ENCODE measurements at regions not wholly inside any gene's neighbourhood (a gene's known extent, or its start where the extent isn't known, plus 50 kb on each side); places are given as distances from the start of the nearest gene placed in this dataset.

DNA sequence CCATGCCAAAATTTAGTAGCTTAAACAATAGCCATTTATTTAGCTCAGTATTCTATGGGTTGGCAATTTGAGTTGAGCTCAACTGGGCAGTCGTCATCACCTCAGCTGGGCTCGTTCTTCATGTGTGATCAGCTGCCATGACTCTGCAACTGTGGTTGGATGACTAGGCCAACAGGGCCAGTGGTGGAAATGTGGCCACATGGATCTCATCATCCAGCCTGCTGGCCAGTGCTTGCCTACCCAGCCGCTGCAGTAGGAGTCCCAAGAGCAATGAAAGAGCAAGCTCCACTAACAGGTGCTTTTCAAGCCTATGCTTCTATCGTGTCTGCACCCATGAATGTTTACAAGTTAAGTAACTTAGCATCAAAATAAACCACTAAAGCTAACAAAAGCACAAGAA, 158.0 kb downstream of the ATPSCKMT start:
- no peak for DNase-seq (ENCODE audit: low read depth, low spot score)
- no peak overlapping the region for H3K4me3 ChIP-seq (ENCODE audit: low read length)

DNA sequence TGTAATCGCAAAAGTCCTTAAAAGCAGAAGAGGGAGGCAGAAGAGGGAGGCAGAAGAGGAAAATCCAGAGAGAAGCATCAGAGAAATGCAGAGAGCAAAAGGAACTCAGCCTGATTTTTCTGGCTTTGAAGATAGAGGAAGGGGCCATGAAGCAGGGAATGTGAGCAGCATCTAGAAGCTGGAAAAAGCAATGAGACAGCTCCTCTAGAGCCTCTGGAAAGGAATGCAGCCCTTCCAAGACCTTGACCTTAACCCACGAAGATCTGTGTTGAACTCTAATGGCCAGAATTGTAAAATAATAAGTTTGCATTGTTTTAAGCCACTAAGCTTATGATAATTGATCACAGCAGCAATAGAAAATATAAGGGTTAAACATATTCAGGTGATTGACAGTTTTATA, 159.6 kb downstream of the ATPSCKMT start:
- no peak overlapping the region for H3K4me3 ChIP-seq (ENCODE audit: low read length)
- DNase-seq (ENCODE audit: low read depth, low spot score), result no peak

DNA sequence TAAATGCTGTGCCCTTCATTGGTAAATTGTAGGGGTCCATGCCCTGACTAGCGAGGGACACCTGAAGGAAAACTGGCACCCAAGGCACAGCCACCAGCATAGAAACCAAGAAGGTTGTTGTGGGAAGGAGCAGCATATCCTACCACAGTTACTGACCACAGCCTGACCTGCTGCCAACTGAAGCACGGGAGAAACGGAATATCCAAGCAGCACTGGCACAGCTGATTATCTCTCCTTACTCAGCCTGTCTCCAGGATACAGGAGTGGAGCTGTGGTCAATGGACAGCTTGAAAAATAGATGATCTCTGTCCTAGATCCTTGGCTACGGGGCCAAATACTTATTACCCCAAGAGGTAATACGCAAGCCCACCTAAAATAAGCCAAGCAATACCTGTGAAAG, 164.5 kb downstream of the ATPSCKMT start:
- H3K4me3 ChIP-seq (ENCODE audit: low read length), result no peak overlapping the region
- no peak for DNase-seq (ENCODE audit: low read depth, low spot score)

DNA sequence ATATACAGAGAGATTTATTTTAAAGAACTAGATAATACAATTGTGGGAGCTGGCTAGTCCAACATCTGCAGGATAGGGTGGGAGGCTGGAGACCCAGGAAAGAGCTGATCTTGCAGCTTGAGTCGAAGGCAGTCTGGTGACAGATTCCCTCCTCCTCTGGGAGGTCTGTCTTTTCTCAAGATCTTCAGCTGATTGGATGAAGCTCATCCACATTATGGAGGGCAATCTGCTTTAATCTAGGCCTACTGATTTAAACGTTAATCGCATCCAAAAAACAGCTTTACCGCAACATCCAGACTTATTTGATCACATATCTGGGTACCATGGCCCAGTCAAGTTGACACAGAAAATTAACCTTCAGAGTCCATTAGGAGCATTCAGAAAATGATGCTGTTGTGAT, 168.1 kb downstream of the ATPSCKMT start:
- DNase-seq (ENCODE audit: low read depth, low spot score), result no peak
- no peak overlapping the region for H3K4me3 ChIP-seq (ENCODE audit: low read length)

DNA sequence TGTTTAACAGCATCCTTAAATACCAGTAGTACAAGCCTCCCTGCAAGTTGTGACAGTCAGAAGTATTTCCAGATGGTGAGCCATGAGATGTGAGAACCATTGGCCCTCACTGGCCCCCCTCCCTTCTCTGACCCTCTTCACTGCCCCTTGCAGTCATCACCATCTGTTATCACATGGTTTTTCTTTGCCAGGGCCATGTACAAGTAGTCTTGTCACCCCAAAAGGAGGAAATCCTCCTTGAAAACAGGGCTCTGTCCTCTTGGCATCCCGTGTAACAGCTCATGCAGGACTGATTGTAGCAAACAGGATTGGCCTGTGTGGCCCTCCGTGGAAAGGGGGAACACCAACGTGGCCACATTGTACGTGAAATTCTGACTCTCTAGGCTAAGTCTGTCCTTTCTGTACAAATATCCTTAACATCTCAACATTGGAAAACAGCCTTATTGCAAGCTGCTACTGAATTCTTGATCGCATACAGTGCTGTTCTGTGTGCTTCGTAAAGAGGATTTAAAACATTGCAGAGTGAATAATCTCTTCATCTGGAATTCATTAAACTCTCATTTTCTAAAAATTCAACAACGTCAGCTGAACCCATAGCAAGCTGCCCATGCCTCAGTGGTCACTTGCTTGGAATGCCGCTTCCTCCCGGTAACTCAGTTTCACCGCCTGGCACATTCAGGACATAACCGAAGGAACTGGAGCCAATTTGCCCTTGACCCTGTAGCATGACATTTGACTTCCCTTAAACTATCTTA, 171.7 kb downstream of the ATPSCKMT start:
- no peak for DNase-seq (ENCODE audit: low read depth, low spot score)
- H3K4me3 ChIP-seq (ENCODE audit: low read length), result no peak overlapping the region

DNA sequence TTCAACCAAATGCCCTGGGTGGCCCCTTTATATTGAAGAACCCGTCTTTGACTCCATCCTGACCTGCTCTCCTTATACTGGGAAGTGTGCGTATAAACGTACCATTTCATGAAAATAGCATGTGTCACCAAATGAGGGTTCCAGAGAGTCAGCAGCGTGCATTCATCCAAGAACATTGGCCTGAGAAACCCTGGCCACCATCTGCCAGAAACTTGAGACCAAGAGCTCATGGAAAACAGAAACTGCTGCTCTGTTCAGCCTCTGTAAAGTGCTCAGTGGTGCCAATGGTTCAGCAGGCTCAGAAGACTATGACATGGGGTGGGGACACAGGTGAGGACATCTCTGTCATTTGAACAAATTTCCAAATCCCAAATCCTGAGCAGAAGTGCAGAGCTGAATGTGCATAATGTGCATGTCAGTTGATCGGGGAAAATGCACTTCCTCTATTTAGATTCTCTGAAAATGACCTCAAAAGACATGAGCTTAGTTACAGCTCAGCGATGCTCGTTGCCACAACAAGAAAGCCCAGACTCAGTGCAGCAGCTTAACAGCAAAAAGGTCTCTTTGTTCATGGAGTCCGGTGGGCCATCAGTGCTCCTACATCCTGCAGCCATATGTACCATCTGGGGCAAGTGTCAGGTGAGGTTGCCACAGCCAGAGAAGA, 176.1 kb downstream of the ATPSCKMT start:
- DNase-seq (ENCODE audit: low read depth, low spot score), result no peak
- H3K4me3 ChIP-seq (ENCODE audit: low read length), result no peak overlapping the region

DNA sequence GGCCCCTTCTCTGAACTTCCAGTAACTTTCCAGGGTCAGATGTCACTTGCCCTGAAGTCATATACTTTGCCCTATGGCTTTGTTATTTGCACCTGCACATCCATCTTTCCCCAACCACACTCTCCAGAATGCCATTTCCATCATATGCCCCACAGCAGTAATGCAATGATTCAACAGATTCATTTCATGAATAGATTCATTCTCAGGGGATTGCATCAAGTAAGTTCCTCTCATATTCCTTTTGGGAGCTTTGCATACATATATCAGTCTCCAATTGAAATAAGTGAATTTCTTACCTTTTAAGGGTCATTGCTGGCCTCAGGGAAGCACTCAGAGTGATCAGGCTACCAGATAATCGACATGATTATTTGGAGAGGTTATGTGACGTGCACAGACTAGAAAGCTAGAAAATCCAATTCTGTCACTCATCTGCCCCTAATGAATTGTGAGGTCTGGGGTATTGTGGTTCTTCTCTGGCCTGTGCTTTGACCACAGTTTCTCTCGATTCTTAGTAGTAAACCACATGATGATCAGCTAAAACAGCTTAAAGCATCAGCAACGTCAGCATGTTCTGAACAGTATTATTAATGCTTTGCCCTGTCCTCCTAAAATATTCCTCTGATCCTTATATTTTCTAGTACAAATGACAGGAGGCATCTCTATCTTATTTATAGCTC, 179.9 kb downstream of the ATPSCKMT start:
- no peak for DNase-seq (ENCODE audit: low read depth, low spot score)
- no peak overlapping the region for H3K4me3 ChIP-seq (ENCODE audit: low read length)

DNA sequence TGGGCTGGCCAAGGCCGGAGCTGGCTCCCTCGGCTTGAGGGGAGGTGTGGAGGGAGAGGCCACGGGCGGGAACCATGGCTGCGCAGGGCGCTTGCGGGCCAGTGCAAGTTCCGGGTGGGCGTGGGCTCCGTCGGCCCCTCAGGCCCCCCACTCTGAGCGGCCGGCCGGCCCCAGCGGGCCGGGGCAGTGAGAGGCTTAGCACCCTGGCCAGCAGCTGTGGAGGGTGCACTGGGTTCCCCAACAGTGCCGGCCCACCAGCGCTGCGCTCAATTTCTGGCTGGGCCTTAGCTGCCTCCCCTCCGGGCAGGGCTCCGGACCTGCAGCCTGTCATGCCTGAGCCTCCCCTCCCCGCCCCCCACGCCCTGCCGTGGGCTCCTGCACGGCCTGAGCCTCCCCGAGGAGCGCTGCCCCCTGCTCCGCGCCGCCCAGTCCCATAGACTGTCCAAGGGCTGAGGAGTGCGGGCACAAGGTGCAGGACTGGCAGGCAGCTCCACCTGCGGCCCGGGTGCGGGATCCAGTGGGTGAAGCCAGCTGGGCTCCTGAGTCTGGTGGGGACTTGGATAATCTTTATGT, 184.2 kb downstream of the ATPSCKMT start:
- DNase-seq (ENCODE audit: low read depth, low spot score), result no peak
- H3K4me3 ChIP-seq (ENCODE audit: low read length), result no peak overlapping the region

DNA sequence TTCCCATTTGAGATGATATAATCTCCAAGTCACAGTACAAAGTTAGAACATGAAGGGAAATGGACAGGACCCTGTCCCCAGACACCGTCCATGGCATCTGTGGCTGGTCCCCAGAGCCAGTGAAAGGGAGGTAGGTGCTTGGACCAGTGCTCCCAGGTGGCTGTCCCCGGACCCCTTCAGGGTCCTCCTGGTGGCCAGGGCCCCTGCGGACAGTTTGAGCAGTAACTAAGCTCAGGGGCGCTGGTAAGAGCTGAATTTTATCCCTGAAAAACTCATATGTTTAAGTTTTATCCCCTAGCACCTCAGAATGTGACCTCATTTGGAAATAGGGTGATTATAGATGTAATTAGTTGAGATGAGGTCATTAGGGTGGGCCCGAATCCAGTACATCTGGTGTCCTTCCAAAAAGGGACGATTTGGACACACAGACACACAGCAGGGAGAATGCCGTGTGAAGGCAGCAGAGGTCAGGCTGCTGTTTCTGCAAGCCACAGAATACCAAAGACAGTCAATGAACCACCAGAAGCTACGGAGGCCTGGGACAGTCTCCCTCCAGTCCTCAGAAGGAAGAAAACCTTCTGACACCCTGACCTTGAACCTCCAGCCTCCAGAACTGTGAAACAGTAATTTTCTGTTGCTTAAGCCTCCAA, 185.0 kb downstream of the ATPSCKMT start:
- H3K4me3 ChIP-seq (ENCODE audit: low read length), result no peak overlapping the region
- no peak for DNase-seq (ENCODE audit: low read depth, low spot score)

DNA sequence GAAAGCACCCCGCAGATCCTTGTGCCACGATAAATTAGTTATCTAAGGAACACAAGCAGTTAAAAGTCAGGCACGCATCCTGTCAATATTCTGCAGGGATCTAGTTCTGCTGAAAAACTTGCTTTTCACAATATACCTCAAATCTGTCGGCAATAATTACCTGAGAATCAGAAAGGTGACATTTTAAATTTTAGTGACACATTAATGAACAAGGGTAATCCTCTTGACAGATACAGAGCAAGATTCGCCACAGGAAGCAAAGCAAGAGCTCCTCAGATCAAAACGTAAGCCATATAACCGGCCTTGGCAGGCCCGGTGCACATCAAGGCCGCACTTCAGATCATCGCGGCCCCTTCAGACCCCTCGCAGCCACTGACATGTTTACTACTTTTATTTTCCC, 185.7 kb downstream of the ATPSCKMT start:
- H3K4me3 ChIP-seq (ENCODE audit: low read length), result no peak overlapping the region
- DNase-seq (ENCODE audit: low read depth, low spot score), result no peak

DNA sequence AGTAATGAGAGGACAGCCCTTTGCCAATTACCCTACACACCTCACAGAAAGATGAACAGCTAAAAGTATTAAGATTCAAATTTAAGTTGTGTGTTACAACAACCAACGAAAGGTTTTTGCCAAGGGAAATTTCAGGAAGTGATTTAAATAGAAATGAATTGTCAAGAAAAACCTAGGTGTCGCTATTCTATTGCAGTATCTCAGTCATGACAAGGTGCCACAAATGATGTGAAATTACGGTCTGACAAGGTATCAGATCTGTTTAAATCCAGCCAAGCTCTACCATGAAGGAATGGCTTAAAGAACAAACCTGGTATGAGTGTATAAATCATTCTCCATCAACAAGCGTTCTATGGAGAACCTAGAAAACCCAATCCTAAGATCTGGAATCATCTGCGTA, 189.7 kb downstream of the ATPSCKMT start:
- no peak for DNase-seq (ENCODE audit: low read depth, low spot score)

DNA sequence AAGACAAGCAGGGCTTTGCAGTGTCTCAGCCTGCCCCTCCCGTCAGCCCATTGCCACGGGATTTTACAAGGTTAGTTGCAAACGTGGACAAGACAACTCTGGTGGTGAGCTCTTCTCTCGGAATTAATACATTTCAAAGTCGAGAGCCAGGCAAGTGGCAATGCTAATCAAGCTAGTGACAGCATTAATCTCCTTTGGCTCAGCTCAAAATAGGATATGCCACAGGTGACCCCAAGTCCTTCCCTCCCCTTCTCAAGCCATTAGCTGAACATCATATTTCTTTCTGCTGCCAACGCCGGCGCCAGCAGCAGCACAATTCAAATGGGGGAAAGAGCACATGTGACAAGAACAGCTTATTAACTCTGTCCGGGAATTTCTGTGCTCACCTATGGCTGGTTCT, 190.1 kb downstream of the ATPSCKMT start:
- no peak for DNase-seq (ENCODE audit: low read depth, low spot score)

More for the DNA sequence above, 189.7 kb downstream of the ATPSCKMT start:
- H3K4me3 ChIP-seq (ENCODE audit: low read length), result no peak overlapping the region

DNA sequence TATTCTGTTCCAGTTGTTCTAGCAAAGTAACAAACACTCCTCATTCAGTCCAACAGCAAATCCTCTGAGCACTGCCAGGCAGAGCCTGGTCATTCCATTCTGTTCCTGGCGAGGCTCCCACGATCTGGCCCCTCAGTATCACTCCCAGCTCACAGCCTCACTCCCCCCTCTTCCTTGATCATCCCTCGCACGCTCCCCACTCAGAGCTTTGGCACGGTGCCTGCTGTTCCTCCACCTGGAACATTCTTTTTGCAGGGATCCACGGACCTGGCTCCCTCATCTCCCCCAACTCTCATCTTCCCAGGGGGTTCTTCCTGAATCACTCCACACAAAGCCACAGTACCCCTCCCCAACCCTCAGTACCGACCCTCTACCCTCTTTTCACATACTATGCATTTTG, 192.3 kb downstream of the ATPSCKMT start:
- no peak for DNase-seq (ENCODE audit: low read depth, low spot score)
- no peak overlapping the region for H3K4me3 ChIP-seq (ENCODE audit: low read length)

More for the DNA sequence above, 190.1 kb downstream of the ATPSCKMT start:
- H3K4me3 ChIP-seq (ENCODE audit: low read length), result no peak overlapping the region

DNA sequence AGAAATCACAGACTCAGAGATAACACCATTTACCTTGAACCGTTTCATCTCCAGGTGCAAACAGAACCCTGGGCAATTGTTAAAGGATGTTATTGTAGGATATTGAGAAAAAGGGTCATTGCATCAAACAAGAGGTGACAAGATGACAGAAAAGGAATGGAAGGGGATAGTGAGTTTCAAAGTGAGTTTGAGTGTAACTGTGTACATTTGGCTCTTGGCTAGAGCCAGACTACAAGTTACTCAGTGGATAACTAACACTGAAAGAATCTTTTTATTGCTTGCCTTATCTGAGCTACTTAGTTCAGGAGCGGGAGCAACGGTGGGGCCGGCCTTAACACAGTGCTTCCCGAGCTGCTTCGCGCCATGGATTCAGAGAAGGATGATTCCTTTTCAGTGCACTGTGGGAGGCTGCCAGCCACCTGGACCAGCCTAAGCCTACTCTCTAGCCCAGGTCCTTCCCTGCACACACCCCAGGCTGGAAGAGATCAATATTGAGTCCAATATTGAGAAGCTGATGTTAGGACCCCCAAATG, 193.4 kb downstream of the ATPSCKMT start:
- H3K4me3 ChIP-seq (ENCODE audit: low read length), result no peak overlapping the region
- DNase-seq (ENCODE audit: low read depth, low spot score), result no peak

DNA sequence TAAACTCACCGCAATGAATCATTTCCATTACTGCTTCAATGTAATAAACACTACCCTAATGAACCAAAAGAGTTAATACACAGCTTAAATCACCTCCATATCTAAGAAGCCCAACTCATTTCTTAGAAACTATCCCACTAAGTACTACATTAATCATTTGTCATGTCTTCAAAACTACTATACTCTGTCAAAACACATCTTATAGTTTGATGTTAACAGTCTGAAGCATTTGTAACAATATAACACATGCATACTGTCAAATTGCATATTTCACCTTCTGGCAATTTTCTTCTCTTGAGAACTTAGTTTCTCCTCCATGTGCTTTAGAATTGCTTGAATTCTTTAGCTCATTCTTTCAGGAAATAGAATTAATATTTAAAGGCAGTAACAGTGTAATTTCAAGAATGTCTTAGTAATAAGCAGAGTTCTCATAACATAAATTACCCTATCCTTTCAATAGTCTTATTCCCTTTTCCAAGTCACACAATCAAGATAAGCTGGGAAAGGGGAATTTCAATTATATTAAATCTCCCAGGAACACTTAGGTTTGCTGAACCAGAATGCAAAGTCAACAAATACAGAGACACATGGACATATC, 199.7 kb downstream of the ATPSCKMT start:
- no peak overlapping the region for H3K4me3 ChIP-seq (ENCODE audit: low read length)
- DNase-seq (ENCODE audit: low read depth, low spot score), result no peak

DNA sequence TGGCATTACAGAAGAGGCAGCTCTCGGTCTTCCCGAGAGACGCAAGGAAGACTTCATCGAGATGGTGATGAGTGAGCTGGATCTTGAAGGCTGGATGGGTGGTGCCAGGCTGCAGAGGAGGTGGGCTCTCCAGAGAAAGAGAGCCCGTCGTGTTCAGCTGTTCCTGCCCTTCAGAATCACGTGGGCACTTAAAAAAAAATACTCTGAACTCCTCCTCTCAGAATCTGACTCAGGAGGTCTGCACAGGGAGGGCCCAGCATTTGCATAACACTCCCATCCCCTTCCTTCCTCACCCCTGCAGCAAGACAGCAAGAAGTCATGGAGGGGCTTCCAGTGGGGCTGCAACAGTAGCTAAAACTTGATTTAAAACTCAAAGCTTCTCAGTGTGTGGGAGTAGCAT, 203.0 kb downstream of the ATPSCKMT start:
- peak; percentile 8 for DNase-seq (ENCODE audit: low read depth, low spot score)
- no peak overlapping the region for H3K4me3 ChIP-seq (ENCODE audit: low read length)

DNA sequence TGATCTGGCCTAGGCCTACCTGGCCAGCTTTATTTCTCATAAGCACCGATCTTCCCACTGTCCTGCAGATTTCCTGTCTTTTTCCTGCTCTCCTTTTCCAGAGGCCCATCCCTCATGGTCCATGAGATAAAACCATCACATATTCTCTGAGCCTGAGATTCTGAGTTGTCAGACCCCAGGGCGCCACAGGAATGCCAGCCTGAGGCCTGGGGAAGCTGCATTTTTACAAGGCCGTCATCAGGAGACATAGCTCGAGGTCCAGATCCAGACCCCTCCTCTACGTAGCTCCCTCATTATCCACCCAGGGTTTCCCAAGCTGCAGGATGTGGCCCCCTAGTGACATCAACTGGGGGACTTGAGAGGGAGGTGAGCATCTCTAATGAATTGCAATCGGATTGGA, 204.3 kb downstream of the ATPSCKMT start:
- DNase-seq (ENCODE audit: low read depth, low spot score), result no peak
- no peak overlapping the region for H3K4me3 ChIP-seq (ENCODE audit: low read length)

DNA sequence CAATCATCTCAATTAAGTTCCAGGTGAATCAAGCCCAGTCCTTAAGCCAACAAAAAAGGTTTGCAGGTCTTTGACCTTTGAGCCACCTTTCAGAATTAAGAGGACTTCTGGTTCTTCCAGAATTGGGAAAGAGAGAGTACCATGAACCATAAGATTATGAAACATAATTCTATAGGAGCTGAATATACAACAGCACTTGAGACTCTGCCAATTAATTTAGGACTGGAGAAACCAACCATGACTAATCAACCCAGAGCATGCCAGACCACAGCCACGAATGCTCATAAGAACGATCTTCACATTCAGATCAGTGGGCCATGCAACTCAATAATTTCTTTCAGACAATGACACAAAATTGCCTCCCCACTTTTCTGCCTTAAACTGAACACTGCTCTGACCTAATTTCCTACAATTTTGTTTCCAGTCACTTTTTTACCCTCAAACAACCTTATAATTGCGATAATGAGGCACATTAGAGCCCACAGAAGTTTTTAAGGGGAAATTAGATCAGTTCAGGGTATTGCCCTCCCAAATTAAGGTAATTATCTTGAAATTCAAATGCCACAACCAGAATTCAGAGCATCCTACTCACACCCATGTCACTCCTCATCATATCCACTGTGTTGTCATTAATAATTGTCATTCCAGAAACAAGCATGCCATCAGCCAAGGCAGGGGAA, 213.4 kb downstream of the ATPSCKMT start:
- no peak overlapping the region for H3K4me3 ChIP-seq (ENCODE audit: low read length)
- DNase-seq (ENCODE audit: low read depth, low spot score), result no peak

Measured in Jurkat, Clone E6-1 (cell line).